Keratinocyte (primary cell): ENCODE measurements at regions not wholly inside any gene's neighbourhood (a gene's known extent, or its start where the extent isn't known, plus 50 kb on each side); places are given as distances from the start of the nearest gene placed in this dataset.

Source experiments
- EZH2 ChIP-seq: IDR thresholded peaks from one replicate; pipeline ENCODE4 v1.6.1; 2012; ENCODE audit warnings: inconsistent platforms, mild to moderate bottlenecking, low read length, moderate library complexity
- TF ChIP-seq, protein P1 (sequence below), 3 experiments: IDR thresholded peaks in 1 of 3; conservative IDR thresholded peaks in 1 of 3; optimal IDR thresholded peaks in 1 of 3; 2 replicates in 2 of 3; 3 replicates in 1 of 3; pipeline versions ENCODE3 to v1.5.1; 2011; ENCODE audit warnings: low read length in 3 of 3, mild to moderate bottlenecking in 3 of 3, moderate library complexity in 2 of 3, control low read depth in 1 of 3, inconsistent platforms in 1 of 3; ENCODE audit not compliant: insufficient read depth in 2 of 3; ENCODE audit errors: extremely low read depth in 1 of 3

DNA sequence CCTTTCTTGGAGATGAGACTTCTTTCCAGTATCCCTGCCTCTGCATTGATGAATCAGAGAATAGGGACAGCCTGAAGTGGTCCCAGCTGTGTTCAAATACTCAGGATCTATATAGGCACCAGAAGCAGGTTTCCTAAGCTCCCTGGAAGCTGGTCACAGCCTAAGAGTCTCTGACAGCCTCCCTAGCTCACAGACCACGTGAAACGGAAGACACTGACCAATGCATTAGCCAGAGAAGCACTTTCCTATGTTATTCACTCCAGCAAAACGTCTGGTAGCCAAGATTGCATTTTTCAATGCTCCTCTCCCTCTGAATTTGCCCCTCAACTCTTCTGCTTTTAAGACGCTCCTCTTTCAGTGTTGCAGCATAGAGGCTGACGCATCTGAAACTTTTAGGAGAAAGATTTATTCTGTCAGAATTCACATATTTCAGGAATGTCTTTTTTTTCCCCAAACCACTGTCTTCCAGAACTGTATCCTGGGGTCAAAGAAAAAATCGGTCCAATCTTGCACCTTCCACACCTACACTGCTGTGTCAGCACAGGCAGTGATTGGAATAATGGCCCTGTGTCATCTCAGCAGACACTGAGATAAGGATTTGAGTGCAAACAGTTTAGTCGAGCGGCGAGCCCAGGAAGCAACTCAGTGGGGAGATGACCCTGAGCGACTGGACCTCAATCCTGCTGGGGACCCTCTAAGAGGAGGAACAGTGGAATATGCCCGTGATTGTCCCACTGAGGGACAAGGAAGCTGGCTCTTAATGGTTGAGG lies 109.4 kb downstream of the SMIM20 start:
- TF ChIP-seq, protein P1, sequence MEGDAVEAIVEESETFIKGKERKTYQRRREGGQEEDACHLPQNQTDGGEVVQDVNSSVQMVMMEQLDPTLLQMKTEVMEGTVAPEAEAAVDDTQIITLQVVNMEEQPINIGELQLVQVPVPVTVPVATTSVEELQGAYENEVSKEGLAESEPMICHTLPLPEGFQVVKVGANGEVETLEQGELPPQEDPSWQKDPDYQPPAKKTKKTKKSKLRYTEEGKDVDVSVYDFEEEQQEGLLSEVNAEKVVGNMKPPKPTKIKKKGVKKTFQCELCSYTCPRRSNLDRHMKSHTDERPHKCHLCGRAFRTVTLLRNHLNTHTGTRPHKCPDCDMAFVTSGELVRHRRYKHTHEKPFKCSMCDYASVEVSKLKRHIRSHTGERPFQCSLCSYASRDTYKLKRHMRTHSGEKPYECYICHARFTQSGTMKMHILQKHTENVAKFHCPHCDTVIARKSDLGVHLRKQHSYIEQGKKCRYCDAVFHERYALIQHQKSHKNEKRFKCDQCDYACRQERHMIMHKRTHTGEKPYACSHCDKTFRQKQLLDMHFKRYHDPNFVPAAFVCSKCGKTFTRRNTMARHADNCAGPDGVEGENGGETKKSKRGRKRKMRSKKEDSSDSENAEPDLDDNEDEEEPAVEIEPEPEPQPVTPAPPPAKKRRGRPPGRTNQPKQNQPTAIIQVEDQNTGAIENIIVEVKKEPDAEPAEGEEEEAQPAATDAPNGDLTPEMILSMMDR (optimal IDR thresholded peaks at IDR 0.05 in 1 of 3, IDR thresholded peaks at IDR 0.05 in 1 of 3, conservative IDR thresholded peaks at IDR 0.05 in 1 of 3; ENCODE audit: extremely low read depth in 1 of 3, insufficient read depth in 2 of 3, low read length in 3 of 3) = no peak
- no peak for TF ChIP-seq EZH2
